Panc1 (cell line): ENCODE measurements at regions not wholly inside any gene's neighbourhood (a gene's known extent, or its start where the extent isn't known, plus 50 kb on each side); places are given as distances from the start of the nearest gene placed in this dataset.

Experiments
- ATAC-seq: fragments of 200-7000 bp; cut with Tn5 transposase; 2 replicates; pipeline ENCODE4 v1.9.1; 2020; ENCODE audit warnings: mild to moderate bottlenecking, moderate library complexity
- BruUV-seq: library from RNA; stranded (reverse); fragments of 400-500 nt; replicated peaks from 2 replicates; lab custom pipeline; 2021; lab: Mats Ljungman, UMichigan
- CTCF ChIA-PET: fragments of 300-600 bp; sonication (Branson Sonifier 250); formaldehyde crosslinking; loops from one replicate; lab custom pipeline; 2022; ENCODE audit warnings: antibody characterized with exemption; lab: Charles Lee
- POLR2A ChIA-PET: fragments of 300-600 bp; sonication (Branson Sonifier 250); formaldehyde crosslinking; loops from one replicate; lab custom pipeline; 2022; ENCODE audit warnings: antibody characterized with exemption; lab: Charles Lee
- DNase-seq: peaks from one replicate; pipeline ENCODE4 v3.0.0-alpha.2; 2010; ENCODE audit warnings: low read depth, low spot score
- H3K27ac ChIP-seq: 2 replicates; pipeline ENCODE4 v1.5.1; 2011; ENCODE audit warnings: mild to moderate bottlenecking, low read length, inconsistent platforms
- H3K27me3 ChIP-seq: fragments of 200-500 bp; sonication (Bioruptor generic); 2 replicates; pipeline ENCODE4 v1.6.0; 2014; ENCODE audit warnings: low read length, inconsistent platforms; ENCODE audit not compliant: control insufficient read depth, insufficient read depth
- H3K36me3 ChIP-seq: fragments of 200-500 bp; sonication (Bioruptor generic); 2 replicates; pipeline ENCODE4 v1.5.1; 2014; ENCODE audit warnings: inconsistent platforms, mild to moderate bottlenecking, low read length, moderate library complexity; ENCODE audit not compliant: control insufficient read depth, insufficient read depth
- H3K4me1 ChIP-seq: 2 replicates; pipeline ENCODE4 v1.5.1; 2011; ENCODE audit warnings: inconsistent platforms, mild to moderate bottlenecking, low read length, moderate library complexity; ENCODE audit not compliant: control insufficient read depth, insufficient read depth
- H3K4me3 ChIP-seq, 2 experiments: 2 replicates each; pipeline ENCODE4 v1.5.1; 2011 to 2012; ENCODE audit warnings: low read depth in 2 of 2, low read length in 2 of 2, mild to moderate bottlenecking in 2 of 2, inconsistent platforms in 1 of 2, moderate library complexity in 1 of 2
- H3K9me3 ChIP-seq: fragments of 200-500 bp; sonication (Bioruptor generic); 2 replicates; pipeline ENCODE4 v1.5.1; 2014; ENCODE audit warnings: low read depth, mild to moderate bottlenecking, inconsistent platforms, low read length, moderate library complexity; ENCODE audit not compliant: control insufficient read depth, insufficient read depth
- CTCF ChIP-seq: fragments of 450-650 bp; IDR thresholded peaks from 2 replicates; pipeline ENCODE4 v1.5.1; 2017; ENCODE audit warnings: mild to moderate bottlenecking
- POLR2AphosphoS5 ChIP-seq: IDR thresholded peaks from 2 replicates; pipeline ENCODE4 v1.6.1; 2012; ENCODE audit warnings: mild to moderate bottlenecking, low read depth, low read length, moderate library complexity
- REST ChIP-seq, 2 experiments: IDR thresholded peaks; 2 replicates each; pipeline ENCODE4 v1.6.1; 2011 to 2012; ENCODE audit warnings: low read depth in 2 of 2, control low read depth in 1 of 2, low read length in 1 of 2, mild to moderate bottlenecking in 1 of 2, moderate library complexity in 1 of 2; ENCODE audit not compliant: insufficient read depth in 1 of 2
- SIN3A ChIP-seq: IDR thresholded peaks from 2 replicates; pipeline ENCODE4 v1.6.1; 2012; ENCODE audit warnings: low read depth, mild to moderate bottlenecking, low read length, moderate library complexity, borderline replicate concordance; ENCODE audit not compliant: insufficient read depth
- TCF7L2 ChIP-seq: IDR thresholded peaks from 2 replicates; pipeline ENCODE4 v1.6.1; 2011; ENCODE audit warnings: mild to moderate bottlenecking, low read depth, low read length, inconsistent platforms
- in situ Hi-C: cut with HindIII; loops from 2 replicates; pipeline ENCODE4 v1.10.0; 2016; ENCODE audit warnings: low sequenced_read_pairs, low pct_unique_long_range_greater_than_20kb
- intact Hi-C: fragments of 100-400 bp; cut with micrococcal nuclease; formaldehyde crosslinking; loops from one replicate; pipeline ENCODE4 v1.10.0; 2022; ENCODE audit not compliant: unreplicated experiment

- TF ChIP-seq REST (IDR thresholded peaks at IDR 0.05; ENCODE audit: insufficient read depth in 1 of 2, low read depth in 2 of 2, low read length in 1 of 2), result no peak
- no peak for TF ChIP-seq TCF7L2
- TF ChIP-seq POLR2AphosphoS5, result no peak
- no peak for TF ChIP-seq CTCF
- TF ChIP-seq SIN3A, result no peak
- in situ Hi-C loops (no loop called here), intact Hi-C loops (no loop called here)
- H3K4me3 ChIP-seq, result no peak overlapping the region
- H3K36me3 ChIP-seq, result no peaks in the 10 kb centered on the region
- CTCF ChIA-PET, result no interaction called here
- DNase-seq (no peak), ATAC-seq (no peak)
- no TSS peak for BruUV-seq
- POLR2A ChIA-PET, result no interaction called here
- no peak overlapping the region for H3K27ac ChIP-seq
- no peaks in the 10 kb centered on the region for H3K4me1 ChIP-seq
- H3K27me3 ChIP-seq, result no peaks in the 10 kb centered on the region
- H3K9me3 ChIP-seq, result no peaks in the 10 kb centered on the region
Observed at GRCh38 chr2:144270951-144271350, 249.0 kb downstream of the ZEB2 start.

- Histone ChIP-seq H3K27me3 (no peaks in the 10 kb centered on the region), H3K4me3 (no peak overlapping the region), H3K36me3 (no peaks in the 10 kb centered on the region), H3K9me3 (no peaks in the 10 kb centered on the region), H3K27ac (no peak overlapping the region), H3K4me1 (no peaks in the 10 kb centered on the region)
- no peak for ATAC-seq
- CTCF ChIA-PET, result no interaction called here
- BruUV-seq, result no TSS peak
- DNase-seq, result no peak
- intact Hi-C loops, result no loop called here
- POLR2A ChIA-PET, result no interaction called here
- in situ Hi-C loops, result no loop called here
- TF ChIP-seq TCF7L2 (no peak), POLR2AphosphoS5 (no peak), SIN3A (no peak), REST (IDR thresholded peaks at IDR 0.05; ENCODE audit: insufficient read depth in 1 of 2, low read depth in 2 of 2, low read length in 1 of 2) (no peak), CTCF (no peak)
Observed at GRCh38 chr2:144268036-144268678, 251.8 kb downstream of the ZEB2 start.
